WI38 (cell line): ENCODE measurements at regions not wholly inside any gene's neighbourhood (a gene's known extent, or its start where the extent isn't known, plus 50 kb on each side); places are given as distances from the start of the nearest gene placed in this dataset.
"Not testable (repeated sequence)": the region's sequence is repeated elsewhere in the genome, so short reads cannot be mapped to it uniquely, and the experiment has no call there.

Experiments used
- H3K4me3 ChIP-seq: 2 replicates; pipeline ENCODE4 v1.5.1; 2011; ENCODE audit warnings: low read depth, mild to moderate bottlenecking, control low read depth, low read length
- TF ChIP-seq, protein P1 (sequence below): IDR thresholded peaks from 2 replicates; pipeline ENCODE4 v1.5.1; 2012; ENCODE audit warnings: low read depth, mild to moderate bottlenecking, control low read depth, low read length

DNA sequence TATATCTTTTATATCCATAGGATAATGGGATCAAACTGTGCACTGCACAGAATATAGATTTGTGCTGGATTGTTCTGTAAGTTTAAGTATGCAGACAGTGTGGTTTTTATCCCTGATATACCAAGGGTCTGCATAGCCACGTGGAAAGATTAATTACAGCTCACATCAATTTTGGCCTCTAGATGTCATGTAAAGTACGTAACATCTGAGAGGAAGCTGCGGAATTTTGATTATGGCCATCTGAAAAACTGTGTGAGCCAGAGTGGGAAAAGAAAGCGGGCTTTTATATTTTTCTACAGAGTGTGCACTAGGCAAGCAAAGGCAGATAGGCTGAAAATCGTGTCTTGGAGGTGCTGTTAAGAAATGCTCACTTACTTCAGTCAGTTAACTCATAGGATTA is 562.7 kb downstream of the GBE1 start:
- no peak overlapping the region for H3K4me3 ChIP-seq
- TF ChIP-seq, protein P1, sequence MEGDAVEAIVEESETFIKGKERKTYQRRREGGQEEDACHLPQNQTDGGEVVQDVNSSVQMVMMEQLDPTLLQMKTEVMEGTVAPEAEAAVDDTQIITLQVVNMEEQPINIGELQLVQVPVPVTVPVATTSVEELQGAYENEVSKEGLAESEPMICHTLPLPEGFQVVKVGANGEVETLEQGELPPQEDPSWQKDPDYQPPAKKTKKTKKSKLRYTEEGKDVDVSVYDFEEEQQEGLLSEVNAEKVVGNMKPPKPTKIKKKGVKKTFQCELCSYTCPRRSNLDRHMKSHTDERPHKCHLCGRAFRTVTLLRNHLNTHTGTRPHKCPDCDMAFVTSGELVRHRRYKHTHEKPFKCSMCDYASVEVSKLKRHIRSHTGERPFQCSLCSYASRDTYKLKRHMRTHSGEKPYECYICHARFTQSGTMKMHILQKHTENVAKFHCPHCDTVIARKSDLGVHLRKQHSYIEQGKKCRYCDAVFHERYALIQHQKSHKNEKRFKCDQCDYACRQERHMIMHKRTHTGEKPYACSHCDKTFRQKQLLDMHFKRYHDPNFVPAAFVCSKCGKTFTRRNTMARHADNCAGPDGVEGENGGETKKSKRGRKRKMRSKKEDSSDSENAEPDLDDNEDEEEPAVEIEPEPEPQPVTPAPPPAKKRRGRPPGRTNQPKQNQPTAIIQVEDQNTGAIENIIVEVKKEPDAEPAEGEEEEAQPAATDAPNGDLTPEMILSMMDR = no peak

DNA sequence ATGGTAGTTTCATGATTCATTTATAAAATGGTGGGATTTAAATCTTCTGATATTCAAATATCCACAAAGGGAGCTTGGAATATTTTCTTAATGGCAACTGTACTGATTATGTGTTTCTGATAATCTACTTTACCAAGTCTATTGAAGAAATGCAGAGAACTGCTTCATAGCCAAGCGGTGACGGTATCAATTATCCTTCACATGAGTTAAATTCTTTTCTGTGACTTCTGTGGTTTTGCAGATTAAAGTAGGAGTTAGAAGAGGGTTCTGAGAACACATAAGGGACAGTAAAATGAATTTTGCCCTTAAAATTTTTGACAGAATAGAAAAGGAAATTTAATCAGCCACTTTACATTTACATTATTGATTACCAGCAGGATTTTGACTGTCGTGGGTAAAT is 563.2 kb downstream of the GBE1 start:
- no peak overlapping the region for H3K4me3 ChIP-seq
- TF ChIP-seq, protein P1 = no peak

DNA sequence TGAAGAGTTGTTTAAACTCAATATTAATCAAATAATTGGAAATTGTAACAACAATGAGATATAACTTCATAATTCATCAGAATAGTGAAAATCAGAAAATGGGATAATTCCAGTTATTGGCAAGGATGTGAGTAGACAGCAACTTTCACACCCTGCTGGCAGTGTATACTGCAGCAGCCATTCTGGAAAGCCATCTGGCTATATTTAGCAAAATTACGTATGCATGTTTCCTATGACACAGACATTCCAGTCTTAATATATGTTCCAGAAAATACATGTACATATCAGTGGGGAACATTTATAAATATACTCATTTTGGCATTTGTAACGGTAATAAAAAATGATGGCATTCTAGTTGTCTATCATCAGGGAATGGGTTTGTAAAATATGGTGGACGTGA is 564.1 kb downstream of the GBE1 start:
- H3K4me3 ChIP-seq = no peak overlapping the region
- TF ChIP-seq, protein P1 = no peak

GRCh38 chr3:81195478-81195877 is 566.0 kb downstream of the GBE1 start:
- TF ChIP-seq, protein P1 = no peak
- H3K4me3 ChIP-seq = no peak overlapping the region

- TF ChIP-seq, protein P1 = no peak
- H3K4me3 ChIP-seq = no peak overlapping the region
Measured at GRCh38 chr3:81186412-81186811, 575.0 kb downstream of the GBE1 start.

DNA sequence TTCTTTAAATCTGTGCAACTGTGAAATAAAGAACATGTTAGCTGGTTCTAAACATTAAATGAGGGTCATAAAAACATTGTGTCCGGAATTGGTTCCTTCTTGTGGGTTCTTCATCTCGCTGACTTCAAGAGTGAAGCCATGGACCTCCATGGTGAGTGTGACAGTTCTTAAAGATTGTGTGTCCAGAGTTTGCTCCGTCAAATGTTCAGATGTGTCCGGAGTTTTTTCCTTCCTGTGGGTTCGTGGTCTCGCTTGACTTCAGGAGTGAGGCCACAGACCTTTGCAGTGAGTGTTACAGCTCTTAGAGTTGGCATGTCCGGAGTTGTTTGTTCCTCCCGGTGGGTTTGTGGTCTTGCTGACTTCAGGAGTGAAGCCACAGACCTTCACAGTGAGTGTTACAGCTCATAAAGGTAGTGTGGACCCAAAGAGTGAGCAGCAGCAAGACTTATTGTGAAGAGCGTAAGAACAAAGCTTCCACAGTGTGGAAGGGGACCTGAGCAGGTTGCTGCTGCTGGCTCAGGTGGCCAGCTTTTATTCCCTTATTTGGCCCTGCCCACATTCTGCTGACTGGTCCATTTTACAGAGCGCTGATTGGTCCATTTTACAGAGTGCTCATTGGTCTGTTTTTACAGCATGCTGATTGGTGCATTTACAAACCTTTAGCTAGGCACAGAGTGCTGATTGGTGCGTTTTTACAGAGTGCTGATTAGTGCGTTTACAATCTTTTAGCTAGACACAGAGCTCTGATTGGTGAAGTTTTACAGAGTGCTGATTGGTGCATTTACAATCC is 579.2 kb downstream of the GBE1 start:
- not testable (repeated sequence) for H3K4me3 ChIP-seq

DNA sequence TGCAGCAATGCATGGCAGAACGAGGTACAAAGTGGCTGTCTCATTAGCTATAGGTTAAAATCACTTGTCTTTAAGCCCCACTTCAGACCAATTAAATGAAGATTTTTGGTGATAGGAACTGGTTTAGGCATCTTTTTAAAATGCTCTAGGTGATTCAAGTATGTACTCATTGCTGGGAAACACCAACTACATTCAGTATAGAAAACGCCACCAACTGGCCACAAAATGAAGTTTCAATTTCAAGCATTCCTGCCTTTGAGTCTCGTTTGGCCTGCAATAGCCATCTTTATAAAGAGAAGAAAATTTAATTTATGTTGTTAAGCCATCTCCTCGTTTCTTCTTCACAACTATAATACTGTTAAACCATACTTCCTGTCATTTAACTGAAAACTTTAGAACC is 587.9 kb downstream of the GBE1 start:
- TF ChIP-seq, protein P1 = no peak

GRCh38 chr3:81170298-81170697 is 591.1 kb downstream of the GBE1 start:
- H3K4me3 ChIP-seq = no peak overlapping the region
- TF ChIP-seq, protein P1 = no peak

More for the DNA sequence above, 587.9 kb downstream of the GBE1 start:
- no peak overlapping the region for H3K4me3 ChIP-seq
